ENCODE measurements at regions not wholly inside any gene's neighbourhood (a gene's known extent, or its start where the extent isn't known, plus 50 kb on each side); places are given as distances from the start of the nearest gene placed in this dataset.

DNA sequence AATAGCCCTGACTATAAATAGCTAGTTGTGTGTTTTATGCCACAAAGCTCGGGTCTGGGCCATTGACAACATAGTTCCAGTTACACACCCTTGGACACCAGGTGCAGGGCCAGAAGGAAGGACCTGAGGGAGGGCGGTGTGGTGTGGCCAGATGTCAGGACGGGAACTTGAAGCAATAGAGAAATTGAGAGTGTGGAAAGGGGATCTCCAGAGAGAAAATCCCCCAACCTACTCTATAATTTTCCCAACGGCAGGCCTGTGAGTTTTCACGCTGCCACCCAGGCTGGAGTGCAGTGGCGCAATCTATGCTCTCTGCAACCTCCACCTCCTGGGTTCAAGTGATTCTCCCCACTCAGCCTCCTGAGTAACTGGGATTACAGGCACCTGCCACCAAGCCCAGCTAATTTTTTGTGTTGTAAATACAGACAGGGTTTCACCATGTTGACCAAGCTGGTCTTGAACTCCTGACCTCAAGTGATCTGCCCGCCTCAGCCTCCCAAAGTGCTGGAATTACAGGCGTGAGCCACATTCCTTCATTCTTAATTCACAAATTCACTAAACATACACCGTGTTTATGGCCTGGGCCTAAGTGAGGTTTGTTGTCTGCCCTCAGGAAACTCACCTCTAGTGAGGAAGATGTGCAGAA is 70.8 kb upstream of the KLF13 start:
- H3K4me3 ChIP-seq (ENCODE audit: low read depth, low read length): no peak overlapping the region
- ChIA-PET POLR2A (no interaction called here), CTCF (interaction anchor here (2.4 to 4.5 kb wide), 2 partner anchors 8 to 234 kb away, joined by 17 to 19 read pairs; no protein-coding TSS in a partner anchor)

DNA sequence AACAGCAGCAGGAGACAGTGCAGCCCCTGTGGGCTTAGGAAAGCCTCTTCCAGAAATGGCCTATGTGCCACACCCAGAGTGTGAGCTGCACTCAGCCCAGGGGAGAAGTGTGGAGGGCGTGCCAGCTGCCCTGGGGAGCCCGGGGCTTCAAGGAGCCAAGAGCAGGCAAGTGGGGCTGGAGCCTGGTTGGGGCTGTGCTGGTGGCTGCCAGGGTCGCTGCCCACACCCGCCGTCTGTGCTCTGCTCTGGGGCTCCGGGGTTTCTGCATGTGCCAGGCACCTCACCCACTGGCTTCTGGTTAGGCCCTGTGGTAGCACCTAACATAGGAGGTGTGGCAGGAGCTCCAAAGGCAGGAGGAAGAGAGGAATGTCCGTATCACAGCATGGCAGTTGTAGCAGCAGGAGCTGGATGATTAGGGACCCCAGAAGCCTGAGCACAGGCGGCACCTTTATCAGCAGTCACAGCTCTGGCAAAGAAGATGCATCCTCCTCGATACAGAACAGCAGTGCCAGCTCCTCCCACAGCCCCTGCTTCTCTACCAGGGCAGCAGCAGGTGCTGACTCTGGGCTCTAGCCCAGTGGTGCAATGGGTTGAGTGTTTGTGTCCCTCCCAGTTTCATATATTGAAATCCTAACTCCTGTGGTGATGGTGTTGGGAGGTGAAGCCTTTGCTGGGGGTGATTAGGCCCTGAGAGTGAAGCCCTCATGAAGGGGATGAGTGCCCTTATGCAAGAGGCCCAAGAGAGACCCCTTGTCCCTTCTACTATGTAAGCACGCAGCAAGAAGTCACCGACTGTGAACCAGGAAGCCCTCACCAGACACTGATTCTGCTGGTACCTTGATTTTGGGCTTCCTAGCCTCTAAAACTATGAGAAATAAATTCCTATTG is 70.0 kb upstream of the KLF13 start:
- H3K4me3 ChIP-seq (ENCODE audit: low read depth, low read length): no peak overlapping the region
- TF ChIP-seq, protein P1, sequence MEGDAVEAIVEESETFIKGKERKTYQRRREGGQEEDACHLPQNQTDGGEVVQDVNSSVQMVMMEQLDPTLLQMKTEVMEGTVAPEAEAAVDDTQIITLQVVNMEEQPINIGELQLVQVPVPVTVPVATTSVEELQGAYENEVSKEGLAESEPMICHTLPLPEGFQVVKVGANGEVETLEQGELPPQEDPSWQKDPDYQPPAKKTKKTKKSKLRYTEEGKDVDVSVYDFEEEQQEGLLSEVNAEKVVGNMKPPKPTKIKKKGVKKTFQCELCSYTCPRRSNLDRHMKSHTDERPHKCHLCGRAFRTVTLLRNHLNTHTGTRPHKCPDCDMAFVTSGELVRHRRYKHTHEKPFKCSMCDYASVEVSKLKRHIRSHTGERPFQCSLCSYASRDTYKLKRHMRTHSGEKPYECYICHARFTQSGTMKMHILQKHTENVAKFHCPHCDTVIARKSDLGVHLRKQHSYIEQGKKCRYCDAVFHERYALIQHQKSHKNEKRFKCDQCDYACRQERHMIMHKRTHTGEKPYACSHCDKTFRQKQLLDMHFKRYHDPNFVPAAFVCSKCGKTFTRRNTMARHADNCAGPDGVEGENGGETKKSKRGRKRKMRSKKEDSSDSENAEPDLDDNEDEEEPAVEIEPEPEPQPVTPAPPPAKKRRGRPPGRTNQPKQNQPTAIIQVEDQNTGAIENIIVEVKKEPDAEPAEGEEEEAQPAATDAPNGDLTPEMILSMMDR (IDR thresholded peaks at IDR 0.05; ENCODE audit: insufficient read depth, low read length, missing control alignments): no peak
- DNase-seq (ENCODE audit: low read depth, low spot score): no peak
- ChIA-PET CTCF (interaction anchor here (2.4 kb wide), 1 partner anchor 233 kb away, joined by 17 read pairs; no protein-coding TSS in a partner anchor), POLR2A (no interaction called here)

More for the DNA sequence above, 70.8 kb upstream of the KLF13 start:
- no peak for DNase-seq (ENCODE audit: low read depth, low spot score)
- TF ChIP-seq, protein P1 (IDR thresholded peaks at IDR 0.05; ENCODE audit: insufficient read depth, low read length, missing control alignments): no peak

DNA sequence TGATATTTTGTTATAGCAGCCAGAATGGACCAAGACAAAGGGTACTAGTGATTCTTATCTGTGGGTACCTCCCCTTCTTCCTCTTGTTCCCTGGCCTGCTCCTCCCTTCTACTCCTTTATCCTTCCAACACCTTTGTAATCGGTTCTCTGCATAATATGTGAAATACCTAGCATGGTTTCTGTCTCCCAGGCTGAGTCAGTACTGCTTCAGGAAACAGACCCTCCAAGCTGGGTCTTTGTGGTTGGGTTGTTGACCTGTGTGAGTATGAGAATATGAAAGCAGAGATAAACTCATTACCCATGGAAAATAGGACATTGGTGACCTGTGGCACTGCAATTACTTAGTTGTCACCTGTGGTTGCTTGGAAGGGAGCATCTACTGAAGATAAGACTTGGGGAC is 69.3 kb upstream of the KLF13 start:
- ChIA-PET POLR2A (no interaction called here), CTCF (no interaction called here)
- TF ChIP-seq, protein P1 (IDR thresholded peaks at IDR 0.05; ENCODE audit: insufficient read depth, low read length, missing control alignments): no peak

DNA sequence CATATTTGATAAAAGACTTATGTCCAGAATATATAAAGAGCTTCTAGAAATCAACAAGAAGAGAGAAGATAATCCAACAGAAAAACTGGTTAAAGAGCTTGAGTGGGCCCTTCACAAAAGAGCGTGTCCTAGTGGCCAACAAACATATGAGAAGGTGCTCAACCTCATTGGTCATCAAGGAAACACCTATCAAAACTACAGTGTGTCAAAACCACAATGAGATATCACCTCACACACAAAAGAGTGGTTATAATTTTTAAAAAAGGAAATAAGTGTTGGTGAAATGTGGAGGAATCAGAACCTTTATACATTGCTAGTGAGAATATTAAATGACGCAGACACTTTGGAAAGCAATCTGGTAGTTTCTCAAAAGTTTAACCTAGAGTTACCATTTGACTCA is 68.4 kb upstream of the KLF13 start:
- CTCF ChIA-PET: no interaction called here
- TF ChIP-seq, protein P1 (IDR thresholded peaks at IDR 0.05; ENCODE audit: insufficient read depth, low read length, missing control alignments): no peak
- no peak for DNase-seq (ENCODE audit: low read depth, low spot score)
- H3K4me3 ChIP-seq (ENCODE audit: low read depth, low read length): no peak overlapping the region
- POLR2A ChIA-PET: no interaction called here

More for the DNA sequence above, 69.3 kb upstream of the KLF13 start:
- DNase-seq (ENCODE audit: low read depth, low spot score): no peak
- H3K4me3 ChIP-seq (ENCODE audit: low read depth, low read length): no peak overlapping the region

DNA sequence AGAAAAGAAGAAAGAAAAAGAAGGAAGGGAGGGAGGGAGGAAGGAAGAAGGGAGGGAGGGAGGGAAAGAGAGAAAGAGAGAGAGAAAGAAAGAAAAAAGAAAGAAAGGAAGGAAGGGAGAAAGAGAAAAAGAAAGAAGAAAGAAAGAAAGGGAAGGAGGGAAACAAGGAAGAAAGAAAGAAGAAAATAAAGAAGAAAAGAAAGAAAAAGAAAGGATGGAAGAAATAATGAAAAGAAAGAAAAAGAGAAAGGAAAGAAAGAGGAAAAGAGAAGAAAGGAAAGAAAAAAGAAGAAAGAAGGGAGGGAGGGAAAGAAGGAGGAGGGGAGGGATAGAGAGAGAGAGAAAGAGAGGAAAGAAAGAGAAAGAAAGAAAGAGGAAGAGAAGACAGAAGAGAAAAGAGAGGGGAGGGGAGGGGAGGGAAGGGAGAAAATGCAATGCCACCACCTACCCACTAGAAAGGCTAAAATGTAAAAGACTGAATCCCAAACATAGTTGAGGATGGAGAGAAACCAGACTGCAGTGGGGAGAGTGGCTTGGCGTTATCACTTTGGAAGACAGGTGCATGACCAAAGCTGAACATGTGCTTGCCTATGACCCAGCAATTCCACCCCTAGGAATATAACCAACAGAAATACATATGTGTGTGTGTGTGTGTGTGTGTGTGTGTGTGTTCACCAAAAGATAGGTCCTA is 66.9 kb upstream of the KLF13 start:
- CTCF ChIA-PET: no interaction called here
- H3K4me3 ChIP-seq (ENCODE audit: low read depth, low read length): no peak overlapping the region
- DNase-seq (ENCODE audit: low read depth, low spot score): no peak
- TF ChIP-seq, protein P1 (IDR thresholded peaks at IDR 0.05; ENCODE audit: insufficient read depth, low read length, missing control alignments): no peak
- POLR2A ChIA-PET: no interaction called here

Data from AG04449 (cell line).